ENCODE measurements at regions not wholly inside any gene's neighbourhood (a gene's known extent, or its start where the extent isn't known, plus 50 kb on each side); places are given as distances from the start of the nearest gene placed in this dataset.

DNA sequence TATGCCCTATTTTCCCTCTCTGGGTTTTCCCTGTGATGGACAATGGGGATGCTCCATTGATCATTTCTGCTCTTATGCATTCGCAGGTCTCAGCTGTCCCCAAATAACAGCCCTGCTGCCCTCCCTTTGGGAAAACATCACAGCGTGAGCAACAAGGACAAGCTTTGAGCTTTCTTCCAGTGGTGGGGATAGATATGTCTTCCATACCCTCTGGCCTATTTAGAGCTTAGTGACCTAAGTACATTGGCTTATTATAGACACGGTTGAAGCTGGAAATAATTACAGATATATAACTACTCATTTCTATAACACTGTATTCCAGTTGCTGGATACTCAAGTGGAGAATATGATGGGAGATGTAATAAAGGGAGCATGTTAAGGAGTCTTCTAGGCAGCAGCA is 304.3 kb upstream of the MGAT5 start:
- TF ChIP-seq, protein P1, sequence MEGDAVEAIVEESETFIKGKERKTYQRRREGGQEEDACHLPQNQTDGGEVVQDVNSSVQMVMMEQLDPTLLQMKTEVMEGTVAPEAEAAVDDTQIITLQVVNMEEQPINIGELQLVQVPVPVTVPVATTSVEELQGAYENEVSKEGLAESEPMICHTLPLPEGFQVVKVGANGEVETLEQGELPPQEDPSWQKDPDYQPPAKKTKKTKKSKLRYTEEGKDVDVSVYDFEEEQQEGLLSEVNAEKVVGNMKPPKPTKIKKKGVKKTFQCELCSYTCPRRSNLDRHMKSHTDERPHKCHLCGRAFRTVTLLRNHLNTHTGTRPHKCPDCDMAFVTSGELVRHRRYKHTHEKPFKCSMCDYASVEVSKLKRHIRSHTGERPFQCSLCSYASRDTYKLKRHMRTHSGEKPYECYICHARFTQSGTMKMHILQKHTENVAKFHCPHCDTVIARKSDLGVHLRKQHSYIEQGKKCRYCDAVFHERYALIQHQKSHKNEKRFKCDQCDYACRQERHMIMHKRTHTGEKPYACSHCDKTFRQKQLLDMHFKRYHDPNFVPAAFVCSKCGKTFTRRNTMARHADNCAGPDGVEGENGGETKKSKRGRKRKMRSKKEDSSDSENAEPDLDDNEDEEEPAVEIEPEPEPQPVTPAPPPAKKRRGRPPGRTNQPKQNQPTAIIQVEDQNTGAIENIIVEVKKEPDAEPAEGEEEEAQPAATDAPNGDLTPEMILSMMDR (IDR thresholded peaks at IDR 0.05), result no peak
- DNase-seq (ENCODE audit: low spot score), result no peak
- no peak overlapping the region for H3K27ac ChIP-seq
- H3K4me3 ChIP-seq, result no peak overlapping the region

DNA sequence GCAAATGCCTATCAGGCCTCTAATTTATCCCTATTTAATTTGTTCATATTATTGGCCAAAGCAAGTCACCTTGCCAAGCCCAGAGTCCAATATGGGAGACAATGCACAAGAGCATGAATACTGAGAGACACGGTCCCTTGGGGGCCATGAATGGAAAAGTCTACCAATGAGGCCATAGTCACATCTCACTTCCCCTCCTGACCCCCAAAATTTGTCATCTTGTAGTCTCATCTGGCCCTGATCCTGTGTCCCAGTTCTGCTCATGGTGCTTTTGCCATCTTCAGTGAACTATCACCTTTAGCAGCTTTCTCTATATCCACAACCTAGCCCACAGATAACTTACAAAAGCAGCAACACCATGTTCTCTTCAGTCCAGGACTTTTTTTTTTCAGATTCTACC is 302.7 kb upstream of the MGAT5 start:
- H3K4me3 ChIP-seq, result no peak overlapping the region
- no peak for DNase-seq (ENCODE audit: low spot score)
- H3K27ac ChIP-seq, result no peak overlapping the region
- TF ChIP-seq, protein P1 (IDR thresholded peaks at IDR 0.05), result no peak

DNA sequence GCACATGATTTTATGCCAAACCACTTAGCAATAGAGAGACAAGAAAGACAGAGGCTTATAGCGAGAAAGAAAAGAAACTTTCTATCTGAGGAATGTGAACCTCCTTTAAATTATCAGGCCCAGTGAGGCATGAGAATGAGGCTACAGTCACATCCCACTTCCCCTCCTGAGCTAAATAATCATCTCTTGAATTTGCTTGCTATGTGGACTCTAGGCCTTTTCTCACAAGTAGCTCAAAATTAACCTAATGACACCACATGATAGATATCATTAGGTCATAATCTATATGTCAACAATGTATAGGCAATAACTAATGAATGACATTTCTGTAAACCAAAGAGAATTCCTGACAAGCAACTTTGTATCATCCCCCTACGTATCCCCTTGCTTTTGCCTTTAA is 301.5 kb upstream of the MGAT5 start:
- no peak overlapping the region for H3K4me3 ChIP-seq
- no peak overlapping the region for H3K27ac ChIP-seq
- TF ChIP-seq, protein P1 (IDR thresholded peaks at IDR 0.05), result no peak
- DNase-seq (ENCODE audit: low spot score), result no peak

DNA sequence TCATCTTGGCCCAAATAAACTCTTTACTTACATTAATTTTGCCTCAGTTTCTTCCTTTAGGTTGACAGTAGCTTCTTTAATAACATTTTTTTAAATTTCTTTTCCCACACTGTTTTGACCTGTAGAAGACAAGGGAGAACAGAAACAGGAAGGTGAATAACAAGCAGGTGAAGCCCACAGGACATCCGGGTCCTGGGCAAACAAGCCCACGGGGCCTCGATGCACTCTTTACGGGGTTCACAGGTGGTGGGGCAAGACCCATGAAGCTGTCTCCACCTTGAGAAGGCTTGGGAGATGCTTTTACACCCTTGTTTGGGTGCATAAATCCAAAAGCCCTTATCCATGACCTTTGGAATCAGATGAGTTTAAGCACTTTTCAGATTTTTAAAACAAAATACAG is 301.0 kb upstream of the MGAT5 start:
- DNase-seq (ENCODE audit: low spot score), result no peak
- Histone ChIP-seq H3K4me3 (no peak overlapping the region), H3K27ac (no peak overlapping the region)
- TF ChIP-seq, protein P1 (IDR thresholded peaks at IDR 0.05), result no peak

DNA sequence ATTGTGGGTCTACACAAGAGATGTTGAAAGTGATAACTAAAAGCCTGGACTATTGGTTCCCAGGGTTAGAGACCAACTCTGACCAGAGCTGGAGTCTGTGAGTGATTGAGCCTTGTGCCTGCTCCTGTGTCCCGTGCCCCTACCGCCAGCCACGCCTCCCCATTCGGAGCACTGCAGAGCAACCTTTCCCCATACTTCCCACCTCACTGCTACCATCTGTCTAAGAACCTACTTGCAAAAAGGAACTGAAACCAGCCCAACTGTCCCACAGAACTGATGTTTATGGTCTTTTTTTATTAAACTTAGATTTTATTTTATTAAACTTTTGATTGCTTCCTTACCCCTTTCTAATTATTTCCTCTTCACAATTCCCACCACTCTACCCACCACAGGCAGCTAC is 300.3 kb upstream of the MGAT5 start:
- Histone ChIP-seq H3K4me3 (no peak overlapping the region), H3K27ac (no peak overlapping the region)
- TF ChIP-seq, protein P1 (IDR thresholded peaks at IDR 0.05), result no peak
- no peak for DNase-seq (ENCODE audit: low spot score)

DNA sequence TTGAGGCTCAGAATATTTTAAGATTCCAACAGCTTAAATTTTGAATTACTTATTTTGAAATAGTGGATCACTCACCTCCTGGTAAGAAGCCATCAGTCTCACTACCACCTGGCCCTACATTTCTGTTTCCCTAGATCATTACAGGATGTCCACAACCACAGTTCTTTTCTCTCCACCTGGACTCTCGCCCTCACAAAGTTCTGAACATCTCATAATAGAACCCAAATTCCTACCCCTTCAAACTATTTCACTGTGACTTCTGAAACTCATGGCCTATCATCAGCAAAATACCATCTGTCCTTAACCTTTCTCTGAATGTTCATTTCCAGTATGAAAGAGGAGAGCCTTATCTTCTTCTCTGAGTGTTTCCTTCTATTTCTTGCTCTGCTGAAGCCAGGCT is 299.2 kb upstream of the MGAT5 start:
- no peak for DNase-seq (ENCODE audit: low spot score)
- H3K27ac ChIP-seq, result no peak overlapping the region
- TF ChIP-seq, protein P1 (IDR thresholded peaks at IDR 0.05), result no peak
- H3K4me3 ChIP-seq, result no peak overlapping the region

DNA sequence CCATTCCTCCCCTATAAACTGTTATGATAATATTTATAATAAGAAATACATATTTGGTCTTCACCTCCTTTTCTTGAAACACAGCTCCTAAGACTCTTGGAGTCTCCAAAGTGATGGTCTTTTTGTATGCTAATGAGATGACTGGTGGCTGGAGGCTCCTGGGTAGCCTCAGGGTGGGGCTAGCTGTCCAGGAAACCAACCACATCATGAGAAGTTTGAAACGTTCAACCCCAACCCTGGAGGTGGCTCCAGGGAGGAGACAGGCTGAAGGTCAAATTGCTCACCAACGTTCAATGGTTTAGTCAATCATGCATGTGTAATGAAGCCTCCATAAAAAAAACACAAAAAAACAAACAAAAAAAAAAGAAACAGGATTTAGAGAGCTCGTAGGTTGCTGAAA is 298.7 kb upstream of the MGAT5 start:
- no peak overlapping the region for H3K27ac ChIP-seq
- no peak overlapping the region for H3K4me3 ChIP-seq
- TF ChIP-seq, protein P1 (IDR thresholded peaks at IDR 0.05), result no peak
- no peak for DNase-seq (ENCODE audit: low spot score)

Data from coronary artery (tissue), 2 donors.